ENCODE measurements at regions not wholly inside any gene's neighbourhood (a gene's known extent, or its start where the extent isn't known, plus 50 kb on each side); places are given as distances from the start of the nearest gene placed in this dataset.
A peak's percentile ranks its signal among the peaks of the same experiment; 100 is the strongest.
"Not testable (repeated sequence)": the region's sequence is repeated elsewhere in the genome, so short reads cannot be mapped to it uniquely, and the experiment has no call there.

DNA sequence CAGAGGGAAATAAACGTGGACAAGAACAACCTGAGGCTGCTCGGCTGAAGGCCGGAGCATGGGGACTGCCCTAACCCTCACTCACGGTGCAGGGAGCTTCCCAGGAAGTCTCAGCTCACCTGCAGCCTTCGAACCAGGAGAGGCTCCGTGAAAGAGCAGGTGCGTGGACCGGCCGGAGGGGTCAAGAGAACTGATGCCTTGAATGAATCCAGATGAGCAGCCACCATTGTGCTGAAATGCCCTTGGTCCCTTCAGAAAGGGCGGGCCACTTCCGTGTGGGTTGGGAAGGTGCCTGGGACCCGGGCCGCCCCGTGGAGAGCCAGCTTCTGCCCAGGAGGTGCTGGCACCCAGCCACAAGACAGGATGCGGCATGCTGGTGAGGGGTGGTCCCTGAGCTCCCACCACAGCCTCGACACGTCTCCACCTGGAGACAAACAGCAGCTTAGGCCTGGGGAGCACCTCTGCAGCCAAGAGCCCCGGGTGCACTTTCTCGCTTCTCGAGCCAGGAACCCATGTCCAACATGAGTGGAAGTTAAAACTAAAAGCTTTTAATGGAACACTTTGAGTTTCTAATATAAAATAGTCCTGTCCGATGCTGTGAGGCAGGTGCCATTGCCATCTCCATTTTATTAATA is 83.5 kb downstream of the TTLL2 start:
- no peak for DNase-seq

DNA sequence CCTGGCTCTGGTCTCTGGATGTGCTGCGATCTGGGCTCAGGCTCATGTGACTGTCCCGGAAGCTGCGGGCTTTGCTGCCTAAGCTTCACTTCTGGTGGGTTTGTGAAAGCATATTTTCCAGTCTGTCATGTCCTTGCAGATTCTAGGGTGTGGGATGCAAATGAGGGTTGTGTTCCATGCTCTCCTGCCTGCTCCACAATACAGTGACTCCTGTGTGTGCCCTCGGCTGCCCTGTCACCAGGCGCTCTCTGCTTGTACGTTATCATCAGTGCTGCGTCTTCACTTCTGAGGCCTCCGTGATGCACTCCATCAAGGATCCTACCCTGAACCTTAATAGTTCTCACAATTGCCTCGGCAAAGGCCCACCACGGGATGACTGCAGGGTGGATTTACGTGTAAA is 84.2 kb downstream of the TTLL2 start:
- DNase-seq: no peak

DNA sequence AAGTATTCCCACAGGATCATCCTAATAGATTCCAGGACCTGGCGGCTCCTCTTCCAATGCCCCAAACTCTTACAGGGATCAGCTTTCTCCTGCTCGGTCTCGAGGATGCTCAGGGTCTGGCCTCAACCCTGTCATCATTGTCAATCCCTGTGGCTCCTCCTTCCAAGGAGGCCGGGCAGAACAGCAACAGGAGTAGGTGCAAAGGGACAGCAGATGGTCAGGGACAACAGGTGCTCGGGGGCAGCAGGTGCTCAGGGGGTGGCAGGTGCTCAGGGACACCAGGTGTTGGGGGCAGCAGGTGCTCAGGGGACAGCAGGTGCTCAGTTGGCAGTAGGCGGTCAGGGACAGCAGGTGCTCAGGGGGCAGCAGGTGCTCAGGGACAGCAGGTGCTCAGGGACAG is 84.8 kb downstream of the TTLL2 start:
- DNase-seq: no peak

DNA sequence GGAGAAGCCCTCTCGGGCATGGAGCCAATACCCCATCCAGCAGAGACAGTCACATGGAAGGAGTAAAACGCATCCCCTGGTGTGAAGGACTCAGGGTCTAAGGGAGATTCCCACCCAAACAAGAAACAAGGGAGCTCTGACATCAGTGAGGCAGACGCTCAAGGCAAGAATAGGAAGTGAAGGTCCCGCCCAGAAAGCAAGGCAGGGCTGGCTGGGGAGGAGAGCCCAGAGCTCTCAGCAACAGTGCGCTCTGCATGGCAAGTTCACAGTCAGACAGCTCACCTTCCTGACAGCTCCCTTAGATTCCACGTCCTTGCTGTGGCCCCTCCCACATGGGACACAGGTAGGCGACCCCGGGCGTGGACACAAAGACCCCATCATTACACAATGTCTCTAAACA is 85.6 kb downstream of the TTLL2 start:
- no peak for DNase-seq

DNA sequence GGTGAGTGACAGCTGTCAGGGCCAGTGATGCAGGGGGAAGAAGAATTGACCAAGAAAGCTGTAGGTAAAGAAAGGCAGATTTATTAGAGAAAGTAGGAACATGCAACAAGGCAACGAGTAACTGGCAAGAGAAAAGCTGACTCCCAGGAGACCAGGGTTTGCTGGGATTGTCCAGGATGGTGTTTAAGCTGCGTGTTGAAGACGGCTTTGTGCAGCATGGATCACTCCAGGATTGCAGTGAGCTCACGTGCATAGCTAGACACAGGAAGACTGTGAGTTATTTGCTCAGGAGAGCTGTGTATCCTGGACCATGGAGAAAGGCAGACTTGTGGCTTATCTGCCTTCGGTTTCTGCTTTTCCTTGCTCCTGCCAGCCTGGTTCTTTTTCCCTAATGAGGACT is 87.6 kb downstream of the TTLL2 start:
- DNase-seq: no peak

DNA sequence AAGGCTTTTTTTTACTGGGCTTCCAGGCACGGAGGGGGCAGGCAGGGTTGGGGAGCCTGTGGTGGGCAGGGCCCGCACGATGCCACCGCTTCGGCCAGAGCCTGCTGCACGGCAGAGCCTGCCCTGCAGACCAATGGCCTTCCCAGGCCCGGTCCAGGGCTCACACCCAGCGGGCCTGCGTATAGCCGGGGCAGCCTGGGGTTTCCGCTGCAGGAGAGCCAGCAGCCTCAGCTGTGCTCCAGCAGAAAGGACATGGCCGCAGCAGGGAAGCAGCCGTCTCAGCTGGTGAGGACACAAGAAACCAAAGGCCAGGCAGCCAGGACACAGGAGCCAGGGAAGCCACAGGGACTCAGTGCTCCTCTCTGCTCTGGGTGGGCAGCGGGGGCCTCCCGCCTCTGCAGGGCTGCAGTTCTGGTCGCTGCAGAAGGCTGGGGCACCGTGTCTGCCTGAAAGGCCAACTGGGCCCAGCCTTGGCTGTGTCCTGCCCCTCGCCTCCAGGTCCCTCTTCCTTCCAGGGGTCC is 90.6 kb downstream of the TTLL2 start:
- no peak for DNase-seq

DNA sequence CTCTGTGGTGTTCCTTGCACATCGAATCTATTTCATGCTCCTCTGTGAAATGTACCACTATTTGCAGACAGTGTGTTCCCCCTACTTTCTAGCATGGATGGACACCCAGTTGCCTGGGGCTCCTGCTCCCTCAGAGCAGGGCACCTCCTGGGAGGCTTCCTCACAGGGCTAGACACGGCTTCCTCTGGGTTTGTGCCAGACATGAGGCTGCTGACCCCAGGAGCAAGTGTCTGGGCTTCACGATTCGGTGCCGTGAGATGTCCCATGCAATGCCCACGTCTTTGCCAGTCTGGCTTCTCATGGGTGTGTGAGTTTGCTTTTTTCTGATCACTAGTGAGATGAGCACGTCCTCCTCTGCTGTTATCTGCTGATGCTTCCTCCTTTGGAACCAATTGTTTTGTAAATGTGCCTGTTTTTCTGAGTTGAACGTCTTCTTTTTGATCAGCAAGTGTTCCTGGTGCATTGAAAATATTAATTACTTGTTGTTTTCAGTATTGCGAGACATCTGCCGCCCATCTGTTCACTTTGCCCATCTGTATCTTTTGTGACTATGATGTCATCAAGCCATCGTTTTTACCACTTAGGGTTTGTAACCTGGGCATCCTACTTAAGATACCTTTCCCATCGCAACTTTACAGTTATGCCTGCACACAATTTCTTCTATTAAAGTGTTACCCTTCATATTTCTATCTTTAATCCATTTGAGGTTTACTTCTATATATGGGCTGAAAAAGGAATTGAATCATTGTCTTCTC is 92.0 kb downstream of the TTLL2 start:
- DNase-seq: no peak

DNA sequence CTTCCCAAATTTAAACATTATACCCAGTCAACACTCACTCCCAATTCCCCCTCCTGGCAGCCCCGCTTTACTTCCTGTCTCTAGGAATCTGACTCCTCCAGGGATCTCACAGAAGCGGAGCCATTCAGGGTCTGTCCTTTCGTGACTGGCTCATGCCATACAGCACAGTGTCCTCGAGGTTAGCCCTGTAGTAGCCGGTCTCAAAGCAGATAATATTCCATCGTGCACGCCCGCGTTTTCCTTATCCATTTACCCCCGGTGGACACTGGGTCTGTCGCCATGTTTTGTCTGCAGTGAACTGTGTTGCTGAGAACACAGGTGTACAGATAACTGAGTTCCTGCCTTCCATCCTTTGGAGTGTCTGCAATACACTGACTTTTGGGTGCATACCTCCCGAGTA is 95.3 kb downstream of the TTLL2 start:
- DNase-seq: no peak

DNA sequence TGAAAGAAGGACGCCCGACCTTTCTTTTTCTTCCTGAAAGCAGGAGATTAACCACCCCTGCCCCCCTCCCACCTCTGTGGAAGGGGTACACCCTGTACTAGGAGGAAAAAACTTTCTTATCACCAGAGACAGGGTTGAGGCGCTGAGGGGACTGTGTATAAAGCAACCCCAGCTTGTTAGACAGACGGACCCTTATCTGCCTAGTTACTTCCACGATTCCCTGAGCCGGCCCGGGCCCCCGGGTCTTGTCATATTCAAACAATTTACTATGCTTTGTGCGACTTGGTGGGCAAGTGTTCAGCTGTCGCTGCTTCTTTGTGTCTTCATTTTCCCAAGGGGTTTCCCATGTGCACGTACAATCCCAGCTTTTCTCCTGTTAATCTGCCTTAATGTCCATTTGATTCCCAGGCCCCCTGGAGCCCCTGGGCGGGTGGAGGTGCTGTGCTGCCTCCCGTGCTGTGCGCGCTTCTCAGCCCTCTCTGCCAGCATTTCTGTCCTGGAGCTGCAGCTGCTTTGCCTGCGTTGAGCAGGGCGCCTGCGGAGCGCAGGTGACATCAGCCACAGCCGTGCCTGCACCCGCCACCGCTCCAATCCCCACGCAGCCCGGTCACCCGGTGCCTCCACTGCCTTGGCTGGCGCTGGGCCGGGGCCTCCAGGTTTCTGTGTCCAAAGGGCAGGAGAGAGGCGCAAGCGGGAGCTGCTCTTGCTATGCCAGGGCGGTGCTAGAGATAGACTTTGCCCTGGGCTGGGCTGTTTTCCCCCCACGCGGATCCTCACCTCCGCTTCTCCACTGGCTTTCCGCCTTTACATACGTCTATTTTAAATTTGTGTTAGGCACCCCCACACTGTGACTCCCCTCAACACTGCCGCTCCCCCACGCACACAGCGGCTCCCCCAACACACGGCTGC is 96.2 kb downstream of the TTLL2 start:
- no peak for DNase-seq

DNA sequence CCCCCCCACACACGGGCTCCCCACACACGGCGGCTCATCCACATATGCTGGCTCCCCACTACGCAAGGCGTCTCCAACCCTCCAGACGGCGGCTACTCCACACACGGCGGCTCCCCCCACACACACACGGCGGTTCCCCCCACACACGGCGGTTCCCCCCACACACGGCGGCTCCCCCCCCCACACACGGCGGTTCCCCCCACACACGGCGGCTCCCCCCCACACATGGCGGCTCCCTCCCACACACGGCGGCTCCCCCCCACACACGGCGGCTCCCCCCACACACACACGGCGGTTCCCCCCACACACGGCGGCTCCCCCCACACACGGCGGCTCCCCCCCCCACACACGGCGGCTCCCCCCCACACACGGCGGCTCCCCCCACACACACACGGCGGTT is 97.1 kb downstream of the TTLL2 start:
- DNase-seq: not testable (repeated sequence)

DNA sequence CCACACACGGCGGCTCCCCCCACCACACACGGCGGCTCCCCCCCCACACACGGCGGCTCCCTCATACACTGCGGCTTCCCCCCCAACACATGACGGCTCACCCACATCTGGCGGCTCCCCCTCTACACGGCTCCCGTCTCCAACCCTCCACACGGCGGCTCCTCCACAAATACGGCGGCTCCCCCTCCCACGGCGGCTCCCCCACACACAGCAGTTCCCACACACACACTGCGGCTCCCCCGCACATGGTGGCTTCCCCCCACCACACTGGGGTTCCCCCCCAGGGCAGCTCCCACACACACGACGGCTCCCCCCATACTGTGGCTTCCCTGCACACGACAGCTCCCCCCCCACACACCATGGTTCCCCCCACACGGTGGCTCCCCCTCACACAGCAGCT is 98.0 kb downstream of the TTLL2 start:
- no peak for DNase-seq

DNA sequence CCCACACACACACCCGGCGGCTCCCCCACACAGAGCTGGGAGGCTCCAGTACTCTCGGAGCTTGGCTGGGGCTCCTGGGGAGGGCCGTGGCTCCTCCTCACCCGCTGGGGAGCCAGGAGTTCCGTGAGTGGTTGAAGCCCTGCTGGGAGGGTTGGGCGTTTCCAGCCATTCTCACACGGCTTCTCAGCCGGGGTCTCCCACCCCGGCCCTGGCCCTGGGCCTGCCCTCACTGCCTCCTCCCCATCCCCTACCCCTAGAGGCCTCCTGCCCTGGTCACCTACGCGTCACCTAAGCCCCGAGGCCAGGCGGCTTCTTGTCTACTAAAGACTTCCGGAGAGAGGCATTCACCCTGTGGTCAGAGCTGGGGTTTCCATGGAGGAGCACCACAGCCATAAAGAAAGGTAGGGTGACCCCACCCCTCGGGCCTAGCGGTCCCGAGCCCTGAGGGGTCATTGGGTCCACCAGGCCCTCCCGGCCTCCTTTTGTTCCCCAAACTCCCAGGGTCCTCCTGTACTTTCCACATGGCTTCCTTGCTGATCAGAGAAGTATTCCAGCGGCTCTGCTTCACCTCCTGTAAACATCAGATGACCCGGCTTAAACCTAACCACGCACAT is 99.3 kb downstream of the TTLL2 start:
- DNase-seq: no peak

DNA sequence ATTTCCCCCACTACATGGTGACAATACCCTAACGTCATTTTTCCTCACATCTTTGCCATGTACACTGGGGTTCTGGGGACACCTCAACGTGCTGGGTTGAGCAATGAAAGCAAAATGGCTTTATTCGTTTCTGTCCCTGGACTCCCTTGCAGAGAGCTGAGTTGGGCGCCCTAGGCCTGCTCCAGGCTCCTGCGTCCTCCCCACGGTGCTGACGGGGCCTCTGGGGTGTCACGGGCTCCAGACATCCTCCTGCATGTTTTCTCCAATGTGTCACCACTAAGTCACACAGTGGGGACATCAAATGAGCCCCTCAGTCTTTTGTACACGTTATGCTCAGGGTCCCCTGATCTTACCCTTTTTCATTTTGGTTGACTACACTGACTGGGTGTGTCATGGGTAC is 99.8 kb downstream of the TTLL2 start:
- DNase-seq: no peak

DNA sequence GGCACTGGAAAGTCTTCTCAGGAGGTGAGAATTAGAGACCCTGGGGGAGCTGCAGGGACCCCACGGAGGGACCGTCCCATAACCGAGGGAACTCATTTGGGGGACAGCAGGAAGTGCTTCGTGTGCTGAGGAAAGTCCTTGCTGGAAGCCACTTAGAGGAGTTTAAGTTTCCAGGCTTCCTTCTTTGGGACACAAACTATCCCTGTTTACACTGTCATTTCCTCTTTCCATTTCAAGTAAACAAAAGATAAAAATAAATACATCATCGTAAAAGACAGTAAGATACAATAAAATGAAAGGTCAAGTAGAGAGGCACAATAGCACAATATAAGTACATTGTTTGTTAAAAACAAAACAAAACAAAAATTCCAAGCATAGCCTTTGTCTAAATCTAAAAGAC is 101.2 kb downstream of the TTLL2 start:
- DNase-seq: no peak

DNA sequence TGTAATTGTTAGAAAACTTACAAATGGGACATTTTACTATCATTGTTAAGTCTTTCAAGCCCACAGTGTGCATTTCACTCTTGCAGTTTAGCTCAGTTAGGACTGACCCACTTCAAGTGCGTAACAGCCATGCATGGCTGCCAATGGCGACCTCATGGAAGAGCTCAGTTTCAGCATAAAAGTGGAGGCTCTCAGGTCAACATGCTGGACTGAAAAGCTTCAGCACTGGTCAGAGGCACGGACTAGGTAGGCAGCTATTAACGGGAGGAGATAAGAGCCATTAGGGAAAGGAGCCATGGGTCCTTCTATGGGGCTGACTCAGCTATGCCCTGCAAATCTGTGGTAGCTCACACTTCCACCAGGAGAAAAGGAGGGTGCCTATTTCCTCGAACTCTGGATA is 101.8 kb downstream of the TTLL2 start:
- DNase-seq: no peak

DNA sequence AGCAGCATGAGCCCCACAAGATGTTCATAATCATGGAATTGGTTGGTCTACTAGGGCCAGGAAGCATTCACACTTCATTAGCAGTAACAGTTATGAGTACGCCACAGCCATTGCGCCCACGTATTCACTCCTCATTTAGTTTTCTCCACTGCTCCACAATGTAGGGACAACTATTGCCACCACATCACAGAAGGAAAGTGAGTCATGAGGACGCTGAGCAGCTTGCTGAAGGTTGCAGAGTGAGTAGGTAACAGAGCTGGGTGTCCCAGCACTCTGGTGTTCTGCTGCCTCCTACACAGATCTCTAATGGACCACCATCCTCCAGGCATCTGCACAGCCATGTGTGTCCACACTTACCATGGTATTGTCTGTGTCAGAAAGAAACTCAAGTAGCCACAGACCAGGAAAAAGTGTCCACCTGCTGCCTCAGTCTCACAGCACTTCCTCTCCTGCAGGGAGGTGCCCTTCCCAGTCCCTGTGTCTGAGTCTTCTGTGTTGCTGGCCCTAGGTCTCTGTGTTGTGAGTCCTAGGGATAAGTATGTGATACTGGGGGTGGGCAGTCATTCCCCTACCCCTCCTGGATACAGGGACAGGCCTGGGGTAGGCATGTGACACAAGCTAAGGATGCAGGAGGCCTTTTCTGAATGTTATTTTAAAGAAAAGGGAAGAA is 103.9 kb downstream of the TTLL2 start:
- DNase-seq: no peak

DNA sequence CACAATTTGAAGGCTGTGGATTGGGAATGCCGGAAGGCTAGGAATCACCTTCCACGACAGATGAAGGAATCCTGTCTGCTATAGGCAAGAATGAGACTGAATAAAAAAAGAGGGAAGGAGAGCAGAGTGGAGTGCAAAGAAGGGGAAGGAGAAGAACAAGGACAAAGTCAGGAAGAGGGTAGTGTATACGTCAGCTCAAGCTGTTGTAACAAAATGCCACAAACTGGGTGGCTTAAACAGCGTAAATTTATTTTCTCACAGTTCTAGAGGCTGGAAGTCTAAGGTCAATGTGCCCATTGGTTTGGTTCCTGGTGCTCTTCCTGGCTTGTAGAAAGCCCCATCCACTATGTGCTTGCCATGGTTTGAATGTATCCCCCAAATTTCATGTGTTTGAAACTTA is 104.5 kb downstream of the TTLL2 start:
- no peak for DNase-seq

DNA sequence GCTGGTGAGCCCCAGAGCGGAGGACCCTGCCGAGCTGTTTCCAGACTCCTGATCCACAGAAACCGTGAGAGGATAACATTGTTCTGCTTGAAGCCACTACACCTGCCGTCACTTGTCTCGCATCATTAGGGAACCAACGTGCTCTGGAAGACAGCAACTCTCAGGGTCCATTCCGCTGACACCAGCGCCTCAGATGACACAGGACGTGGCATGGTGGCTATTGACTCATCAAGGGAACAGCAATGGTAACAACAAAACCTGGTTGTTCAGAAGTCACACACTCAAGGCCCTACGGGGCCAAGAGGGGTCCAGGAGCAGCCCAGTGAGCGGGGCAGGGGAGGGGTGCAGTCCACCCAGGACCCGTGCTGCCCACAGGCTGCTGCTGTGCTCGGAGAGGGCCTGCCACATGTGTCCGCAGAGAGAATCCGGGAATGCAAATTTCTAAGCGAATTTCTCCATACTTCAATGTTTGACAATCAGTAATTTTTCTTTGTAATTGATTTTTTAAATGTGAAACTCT is 110.4 kb downstream of the TTLL2 start:
- DNase-seq: no peak

DNA sequence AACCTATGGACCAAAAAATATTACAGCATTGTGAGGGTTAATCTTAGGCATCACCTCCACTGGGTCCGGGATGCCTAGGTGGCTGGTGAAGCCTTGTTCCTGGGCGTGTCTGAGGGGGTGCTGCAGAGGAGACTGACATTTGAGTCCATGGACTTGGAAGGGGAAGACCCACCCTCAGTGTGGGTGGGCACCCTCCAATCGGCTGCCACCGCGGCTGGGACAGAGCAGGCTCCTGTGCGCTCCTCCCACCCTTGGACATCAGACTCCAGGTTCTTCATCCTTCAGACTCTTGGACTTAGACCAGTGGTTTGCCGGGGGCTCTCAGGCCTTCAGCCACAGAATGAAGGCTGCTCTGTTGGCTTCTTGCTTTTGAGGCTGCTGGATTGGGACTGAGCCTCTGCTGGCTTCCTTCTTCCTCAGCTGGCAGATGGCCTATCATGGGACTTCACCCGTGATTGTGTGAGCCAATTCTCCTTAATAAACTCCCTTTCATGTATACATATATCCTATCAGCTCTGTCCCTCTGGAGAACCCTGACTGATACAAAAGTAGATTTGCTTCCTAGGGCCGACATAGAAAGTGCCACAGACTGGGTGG is 113.1 kb downstream of the TTLL2 start:
- DNase-seq: no peak

DNA sequence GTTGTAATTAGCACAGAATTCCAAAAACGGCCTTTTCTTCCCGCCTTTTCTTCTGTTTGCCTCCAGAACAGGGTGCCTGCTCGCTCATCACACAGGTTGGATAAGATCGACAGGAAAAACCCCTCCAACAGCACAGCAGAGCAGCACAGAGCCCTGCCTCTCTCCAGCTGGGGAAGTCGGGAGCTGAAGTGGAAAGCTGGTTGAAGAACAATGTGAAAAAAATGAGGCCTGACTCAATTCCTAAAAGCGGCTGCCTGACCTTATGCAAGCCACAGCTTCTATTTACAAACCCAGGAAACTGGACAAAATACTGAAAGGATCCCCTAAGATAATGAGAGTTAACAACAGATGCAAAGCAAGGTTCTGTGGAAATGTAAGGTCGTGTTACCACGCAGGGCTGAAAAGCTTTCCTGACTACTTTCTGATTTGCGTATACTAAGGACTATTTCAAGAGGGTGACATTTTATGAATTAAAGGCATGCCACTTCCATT is 116.9 kb downstream of the TTLL2 start:
- DNase-seq: peak; percentile 38

DNA sequence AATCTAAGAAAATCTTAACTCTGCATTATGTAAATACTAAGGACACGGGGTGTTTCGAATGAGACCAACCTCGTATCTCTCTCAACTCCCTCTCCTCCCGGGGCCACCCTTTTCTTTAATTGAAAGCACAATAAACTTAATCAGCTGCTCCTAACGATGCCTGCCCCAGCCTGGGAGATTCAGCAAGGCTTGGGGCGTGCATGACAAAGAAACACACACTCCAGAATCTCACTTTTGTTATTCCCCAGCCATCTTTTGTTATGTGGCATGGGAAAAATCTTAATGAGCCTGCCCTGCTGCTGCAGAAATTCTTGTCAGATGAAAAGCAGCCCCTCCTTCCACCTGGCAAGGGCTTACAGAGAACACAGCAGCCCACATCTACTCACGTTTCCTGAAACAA is 117.4 kb downstream of the TTLL2 start:
- DNase-seq: peak; percentile 58

Measured in tongue (tissue), 1 donor.